NCI-H2081 (cell line): ENCODE measurements at regions not wholly inside any gene's neighbourhood (a gene's known extent, or its start where the extent isn't known, plus 50 kb on each side); places are given as distances from the start of the nearest gene placed in this dataset.

Source experiments
- DNase-seq, 2 experiments: peaks; one replicate each; lab custom pipeline; 2025; lab: John Stamatoyannopoulos, UW

DNA sequence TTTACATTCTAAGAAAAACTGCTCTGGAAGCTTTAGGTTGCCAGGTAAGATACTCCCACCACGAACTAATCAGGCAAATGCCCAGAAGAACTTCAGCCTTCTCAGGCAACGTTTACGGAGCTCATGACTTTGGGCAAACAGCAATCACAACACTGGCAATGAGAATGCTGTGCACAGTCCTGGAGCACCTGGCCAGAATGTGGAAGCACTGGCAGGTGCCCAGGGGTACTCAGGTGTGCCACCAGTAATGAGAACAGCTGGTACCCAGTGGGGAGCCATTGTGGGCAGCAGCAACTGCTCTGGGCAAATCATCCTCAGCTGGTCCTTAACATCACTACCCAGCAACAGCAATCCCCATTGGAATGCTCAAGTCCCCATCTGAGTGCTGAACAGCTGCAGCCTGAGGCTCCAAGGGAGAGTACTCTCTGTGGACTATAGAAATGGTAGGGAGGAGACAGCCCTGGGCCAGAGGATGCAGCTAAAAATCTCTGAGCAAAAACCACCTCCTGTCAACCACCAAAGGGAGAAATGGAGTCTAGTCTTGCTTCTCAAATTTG, 210.0 kb downstream of the FOXO1 start:
- peak in 1 of 2 experiments; percentile 27 for DNase-seq

DNA sequence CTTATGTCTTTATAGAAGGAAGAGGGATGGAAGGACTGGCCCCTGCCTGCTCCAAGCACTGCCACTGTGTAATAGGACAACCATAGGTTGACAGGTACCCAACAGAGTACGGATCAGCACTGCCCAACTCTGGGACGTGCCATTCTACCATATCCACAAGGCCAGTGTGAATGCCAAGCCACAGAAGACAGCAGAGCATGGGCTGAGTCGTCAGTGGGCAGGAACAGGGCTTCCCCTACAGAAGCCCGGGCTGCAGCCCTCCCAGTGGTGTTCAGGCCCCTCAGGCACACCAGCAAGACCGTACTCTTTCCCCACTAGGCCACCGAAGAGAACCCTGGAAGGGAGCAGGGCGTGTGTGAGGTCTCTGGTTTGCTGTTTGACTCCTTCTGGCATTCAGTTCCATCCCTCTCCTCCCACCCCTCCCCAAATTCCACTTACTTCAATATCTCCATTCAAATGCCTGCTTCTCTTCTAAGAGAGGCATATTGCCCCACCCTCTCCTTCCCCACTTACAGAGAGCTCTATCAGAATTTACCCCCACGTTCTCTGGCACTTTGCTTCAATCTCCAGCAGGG, 209.4 kb downstream of the FOXO1 start:
- no peak for DNase-seq

DNA sequence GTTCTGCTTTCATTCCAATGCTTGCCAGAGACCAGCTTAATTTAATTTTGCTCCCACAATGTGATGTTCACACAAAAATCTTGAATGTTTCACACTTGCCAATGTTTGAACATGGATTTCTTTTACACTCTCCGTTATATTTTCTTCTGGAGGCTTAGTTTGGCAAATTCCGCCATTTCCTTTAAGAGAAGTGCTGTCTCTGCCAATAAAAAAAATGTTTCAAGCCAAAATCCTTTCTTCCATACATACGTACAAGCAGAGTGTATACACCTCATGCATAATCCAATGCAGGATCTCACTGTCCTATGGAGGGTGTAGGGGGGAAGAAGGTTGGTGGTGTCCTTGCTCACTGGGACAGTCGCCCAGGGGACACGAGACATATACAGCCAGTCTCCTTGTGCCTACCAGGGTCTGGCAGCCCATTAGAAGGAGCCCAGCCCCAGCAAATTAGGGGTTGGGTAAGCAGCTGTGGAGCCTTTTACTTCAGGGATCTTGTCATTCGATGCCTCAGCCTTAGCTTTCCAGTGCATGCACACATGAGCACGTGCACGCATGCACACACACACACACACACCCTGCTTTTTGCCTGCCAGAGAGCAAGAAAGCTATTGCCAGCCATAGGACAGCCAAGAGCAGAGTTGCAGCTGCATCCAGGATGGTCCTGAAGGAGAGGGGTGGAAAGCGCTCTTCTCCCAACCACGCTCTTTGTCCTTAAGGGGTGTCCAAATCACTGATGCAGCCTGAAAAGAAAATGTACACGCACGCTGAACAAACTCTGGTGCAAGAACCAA, 208.3 kb downstream of the FOXO1 start:
- DNase-seq: no peak

DNA sequence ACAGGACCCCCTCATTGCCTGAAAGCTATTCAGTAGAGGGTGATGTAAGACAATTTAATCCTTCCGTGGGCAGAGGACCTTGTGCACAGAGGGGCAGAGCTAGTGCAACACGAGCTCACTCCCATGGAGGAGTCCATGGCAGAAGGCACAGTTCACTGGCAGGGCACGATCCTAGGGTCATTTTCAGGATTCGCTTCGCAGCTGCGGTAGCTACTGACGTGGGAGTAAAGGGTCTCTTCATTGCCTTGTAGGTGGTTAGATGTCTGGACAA, 207.8 kb downstream of the FOXO1 start:
- no peak for DNase-seq

DNA sequence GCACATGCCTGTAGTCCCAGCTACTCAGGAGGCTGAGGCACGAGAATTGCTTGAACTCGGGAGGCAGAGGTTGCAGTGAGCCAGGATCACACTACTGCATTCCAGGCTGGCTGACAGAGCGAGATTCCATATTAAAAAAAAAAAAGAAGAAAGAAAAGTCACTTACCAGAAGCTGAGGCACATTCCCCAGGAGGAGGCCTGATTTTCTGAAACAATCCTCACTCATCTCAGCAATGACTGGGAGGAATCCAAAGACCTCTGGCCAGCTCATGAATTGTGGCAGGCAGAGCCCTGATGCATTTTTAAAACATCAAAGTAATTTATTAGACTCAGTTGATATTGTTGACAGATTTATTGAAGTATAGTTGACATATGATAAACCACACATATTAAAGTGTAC, 206.3 kb downstream of the FOXO1 start:
- DNase-seq: no peak

DNA sequence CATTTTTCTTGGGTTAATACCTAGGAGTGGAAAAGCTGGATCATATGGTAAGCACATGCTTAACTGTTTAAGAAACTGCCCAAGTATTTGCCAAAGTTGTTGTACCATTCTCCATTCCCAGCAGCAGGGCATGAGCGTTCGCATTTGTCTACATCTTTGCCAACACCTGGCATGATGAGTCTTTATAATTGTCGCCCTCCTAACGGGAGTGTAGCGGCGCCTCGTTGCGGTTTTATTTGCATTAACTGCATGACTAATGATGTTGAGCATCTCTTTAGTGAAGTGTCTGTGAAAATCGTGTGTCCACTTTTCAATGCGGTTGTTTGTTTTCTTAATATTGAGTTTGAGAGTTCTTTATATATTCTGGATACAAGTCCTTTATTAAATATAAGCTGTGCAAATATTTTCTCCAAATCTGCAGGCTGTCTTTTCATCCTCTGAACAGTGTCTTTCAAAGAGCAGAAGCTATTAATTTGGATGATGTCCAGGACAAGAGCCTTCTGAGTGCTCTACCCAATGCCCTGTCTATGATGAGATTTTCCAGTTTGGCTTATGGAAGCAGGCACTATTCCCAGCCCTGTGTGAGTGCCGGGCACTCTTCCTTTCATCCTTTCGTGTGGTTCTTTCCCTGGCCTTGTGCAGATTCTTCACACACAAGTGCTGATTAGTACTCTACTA, 202.0 kb downstream of the FOXO1 start:
- DNase-seq: peak in 1 of 2 experiments; percentile 39

DNA sequence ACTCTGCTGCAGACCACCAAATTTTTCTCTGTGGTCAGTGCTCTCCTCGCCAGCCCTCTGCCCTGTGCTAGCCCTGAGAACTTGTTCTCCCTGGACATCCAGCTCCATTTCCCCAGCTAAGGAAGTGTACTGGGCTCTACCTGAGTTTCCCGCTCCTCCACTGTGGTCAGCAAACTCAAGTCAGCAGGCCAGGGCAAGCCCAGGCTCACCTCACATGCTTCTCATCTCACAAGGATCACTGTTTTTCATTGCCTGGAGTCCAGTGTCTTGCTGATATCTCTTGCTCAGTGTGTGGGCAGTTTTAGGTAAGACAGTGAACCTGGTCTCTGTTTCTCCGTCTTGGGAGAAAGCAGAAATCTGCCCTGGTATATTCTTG, 201.4 kb downstream of the FOXO1 start:
- DNase-seq: no peak

DNA sequence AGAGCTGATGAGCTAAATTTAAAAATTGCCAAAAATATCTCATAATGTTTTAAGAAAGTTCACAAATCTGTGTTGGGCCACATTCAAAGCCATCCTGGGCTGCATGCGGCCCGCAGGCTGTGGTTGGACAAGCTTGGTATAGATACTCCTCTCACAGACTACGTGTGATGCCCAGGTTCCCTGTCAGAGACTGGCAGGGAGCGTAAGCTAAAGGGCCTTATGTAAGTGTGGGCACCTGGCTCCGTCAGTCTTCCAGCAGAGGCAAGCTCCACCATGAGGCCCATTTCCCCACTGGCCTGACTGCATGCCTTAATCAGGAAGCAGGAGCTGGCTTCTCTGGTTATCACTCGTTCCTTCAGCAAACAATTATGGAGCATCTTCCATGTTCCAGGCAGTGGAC, 200.2 kb downstream of the FOXO1 start:
- DNase-seq: no peak

DNA sequence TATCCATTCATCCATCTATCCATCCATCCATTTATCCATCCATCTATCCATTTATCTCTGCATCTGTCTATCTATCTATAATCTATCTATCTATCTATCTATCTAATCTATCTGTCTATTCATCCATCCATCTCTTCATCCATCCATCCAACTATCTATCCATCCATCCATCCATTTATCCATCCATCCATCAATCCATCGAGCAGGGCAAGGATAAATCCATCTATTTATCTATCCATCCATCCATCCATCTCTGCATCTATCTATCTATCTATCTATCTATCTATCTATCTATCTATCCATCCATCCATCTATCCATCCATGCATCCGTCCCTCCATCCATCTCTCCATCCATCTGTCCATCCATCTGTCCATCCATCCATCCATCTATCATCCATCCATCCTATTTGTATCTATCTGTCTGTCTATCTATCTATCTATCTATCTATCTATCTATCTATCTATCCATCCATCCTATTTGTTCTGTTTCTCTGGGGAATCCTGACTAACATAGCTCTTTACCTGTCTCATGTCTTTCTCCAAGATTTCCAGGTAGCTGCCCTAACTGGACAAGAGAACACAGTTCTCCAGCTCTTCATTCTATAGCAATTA, 198.1 kb downstream of the FOXO1 start:
- no peak for DNase-seq

DNA sequence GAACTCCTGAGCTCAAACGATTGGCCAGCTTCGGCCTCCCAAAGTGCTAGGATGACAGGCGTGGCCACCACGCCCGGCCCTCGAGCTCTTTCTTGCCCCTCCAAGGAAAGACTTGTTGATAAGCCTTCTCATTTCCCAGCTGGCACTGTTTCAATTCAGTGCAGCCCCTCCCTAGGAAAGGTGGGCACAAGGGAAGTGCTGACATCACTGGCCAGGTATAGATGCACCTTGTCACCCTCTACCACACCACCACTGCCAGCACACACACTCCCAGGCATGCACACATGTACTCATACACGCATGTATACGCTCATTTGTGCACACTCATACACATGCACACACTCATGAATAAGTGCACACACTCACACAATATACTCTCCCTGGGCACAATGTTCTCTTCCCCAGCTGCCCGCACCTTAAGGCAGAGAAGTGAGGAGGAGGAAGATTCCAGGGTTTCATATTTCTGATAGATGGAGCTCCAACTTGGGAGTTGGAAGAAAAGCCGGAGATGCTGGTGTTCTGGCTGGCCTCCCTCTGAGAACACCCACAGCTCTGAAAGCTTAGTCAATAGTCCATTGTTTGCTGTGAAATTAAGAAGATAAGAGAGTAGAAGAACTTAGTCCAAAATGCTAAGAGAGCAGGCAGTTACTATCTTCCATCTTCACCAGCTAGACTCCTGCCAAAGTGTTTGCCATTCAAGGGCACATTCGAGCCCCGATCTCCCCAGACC, 196.7 kb downstream of the FOXO1 start:
- no peak for DNase-seq

DNA sequence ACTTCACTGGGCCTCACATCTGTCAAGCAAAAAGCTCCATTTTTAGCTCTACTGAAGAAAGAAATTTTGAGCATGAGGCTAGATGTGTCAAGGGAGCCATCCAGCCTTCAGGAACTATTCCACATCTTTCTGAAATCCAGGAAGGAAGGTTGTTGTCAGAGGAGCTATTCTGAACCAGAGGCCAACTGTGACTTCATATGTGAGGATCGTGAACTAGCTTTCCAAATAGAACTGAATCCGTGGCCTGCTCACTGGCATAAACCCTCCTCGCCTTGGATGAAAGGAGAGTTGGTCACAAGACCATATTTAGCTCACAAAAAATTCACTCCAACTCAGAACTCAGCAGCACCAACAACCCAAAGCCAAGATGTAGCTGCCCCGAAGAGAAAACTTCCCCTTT, 195.8 kb downstream of the FOXO1 start:
- DNase-seq: no peak

DNA sequence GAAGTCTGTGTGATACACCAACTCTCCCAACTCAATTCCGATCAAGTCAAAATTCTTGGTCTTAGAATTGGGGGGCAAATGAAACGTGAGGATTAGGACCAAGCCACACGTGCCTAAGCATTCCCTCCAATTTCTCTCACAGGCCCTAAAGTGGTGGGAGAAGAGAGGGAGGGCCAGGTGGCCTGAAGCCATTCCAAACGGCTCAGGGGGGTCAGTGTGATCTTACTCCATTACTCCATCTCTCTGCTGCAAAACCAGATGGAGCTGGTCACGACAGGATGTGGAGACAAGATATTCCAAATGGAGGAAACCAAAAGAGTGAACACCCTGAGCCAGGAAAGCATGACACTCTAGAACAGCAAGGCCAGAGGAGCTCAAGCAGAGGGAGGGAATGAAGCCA, 195.4 kb downstream of the FOXO1 start:
- DNase-seq: no peak

DNA sequence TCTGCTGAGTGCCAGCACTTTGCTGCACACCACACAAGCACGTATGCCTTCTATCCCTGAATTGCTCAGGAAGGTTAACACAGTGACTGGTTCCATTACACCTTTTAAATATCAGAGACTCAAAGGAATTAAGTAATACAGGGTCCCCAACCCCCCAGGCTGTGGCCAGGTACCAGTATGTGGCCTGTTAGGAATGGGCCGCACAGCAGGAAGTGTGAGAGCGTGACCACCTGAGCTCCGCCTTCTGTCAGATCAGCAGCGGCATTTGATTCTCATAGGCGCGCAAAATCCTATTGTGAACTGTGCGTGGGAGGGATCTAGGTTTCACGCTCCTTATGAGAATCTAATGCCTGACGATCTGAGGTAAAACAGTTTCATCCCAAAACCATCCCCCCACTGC, 194.5 kb downstream of the FOXO1 start:
- DNase-seq: no peak

DNA sequence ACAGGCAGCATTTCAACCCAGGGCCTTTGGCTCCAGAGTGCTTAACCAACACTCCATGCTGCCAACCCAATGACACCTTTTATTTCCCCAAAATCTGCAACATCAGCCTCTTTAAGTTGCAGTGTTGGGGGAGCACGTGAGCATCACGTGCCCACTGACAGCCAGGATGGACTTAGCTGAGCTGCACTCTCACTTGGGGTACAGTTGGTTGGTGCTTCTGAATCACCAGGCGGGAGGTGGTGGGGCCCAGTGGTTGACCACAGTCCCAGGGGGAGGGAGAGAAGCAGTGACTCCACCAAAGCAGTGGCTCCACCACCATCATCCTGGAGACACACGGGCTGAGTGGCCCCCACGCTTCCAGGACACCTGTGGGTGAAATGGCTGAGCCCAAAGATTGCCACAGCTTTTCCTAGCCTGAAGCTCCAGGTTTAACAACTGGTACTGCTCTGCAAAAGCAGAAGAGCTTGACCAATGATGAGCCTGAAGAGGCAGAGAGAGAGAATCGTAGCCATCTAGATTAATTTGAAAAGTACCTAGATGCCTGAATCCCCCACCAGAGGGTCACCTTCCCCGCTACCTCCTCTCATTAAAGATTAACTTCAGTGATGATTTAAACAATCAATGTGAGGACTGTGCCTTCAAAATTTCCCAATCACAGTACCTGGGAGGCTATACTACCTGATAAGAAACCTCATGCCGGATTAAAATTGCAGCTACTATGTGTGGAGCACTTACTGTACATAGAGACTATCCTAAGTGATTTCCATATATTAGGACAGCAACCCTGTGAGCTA, 193.8 kb downstream of the FOXO1 start:
- no peak for DNase-seq

DNA sequence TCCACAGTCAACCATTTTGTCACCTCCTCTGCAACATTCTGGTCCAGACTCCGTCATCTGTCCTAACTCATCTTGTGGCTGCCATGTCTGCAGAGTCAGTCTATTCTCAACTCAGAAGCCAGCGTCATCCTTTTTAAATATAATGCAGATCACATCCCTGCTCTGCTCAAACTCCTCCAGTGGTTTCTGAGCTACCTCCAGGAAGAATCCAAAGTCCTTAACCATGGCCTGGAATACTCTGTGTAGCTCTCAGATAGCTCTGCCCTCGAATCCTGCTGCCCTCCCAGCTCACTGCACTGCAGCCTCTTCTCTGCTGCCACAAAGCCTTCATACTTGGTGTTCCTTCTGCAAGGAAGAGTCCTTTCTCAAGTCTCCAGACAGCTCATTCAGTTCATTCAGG, 190.8 kb downstream of the FOXO1 start:
- DNase-seq: no peak

DNA sequence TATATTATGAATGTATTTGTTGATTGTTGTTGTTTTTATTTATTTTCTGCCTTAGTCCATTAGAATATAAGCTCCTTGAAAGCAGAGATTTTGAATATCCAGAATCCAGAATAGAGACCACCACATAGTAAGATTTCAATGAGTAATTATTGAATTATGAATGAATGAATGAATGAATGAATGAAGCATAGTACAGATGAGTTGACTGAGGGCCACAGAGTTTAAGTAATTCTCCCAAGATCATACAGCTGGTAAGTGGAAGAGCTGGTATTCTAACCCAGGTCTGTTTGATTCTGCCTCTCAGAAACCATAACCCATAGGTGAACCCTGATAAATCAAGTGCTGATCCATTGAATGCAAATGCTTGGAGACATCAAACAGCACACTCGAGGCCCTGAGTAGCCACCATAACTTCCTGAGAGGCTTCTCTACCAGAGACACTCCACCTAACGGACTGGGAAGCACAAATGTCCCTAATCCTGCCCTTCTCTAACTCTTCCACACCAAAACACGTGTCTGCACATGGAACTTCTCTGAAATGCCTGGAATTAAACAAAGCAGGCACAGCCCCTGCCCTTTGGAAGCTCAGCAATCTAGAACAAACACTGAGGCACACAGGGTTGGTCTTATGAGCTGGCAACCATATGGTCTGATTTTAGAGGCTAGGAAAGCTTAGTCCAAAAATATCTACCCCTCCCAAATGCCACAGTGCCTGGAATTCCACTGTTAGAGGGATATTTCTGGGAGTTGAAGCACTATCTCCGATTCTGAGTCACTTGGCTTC, 190.1 kb downstream of the FOXO1 start:
- DNase-seq: no peak

DNA sequence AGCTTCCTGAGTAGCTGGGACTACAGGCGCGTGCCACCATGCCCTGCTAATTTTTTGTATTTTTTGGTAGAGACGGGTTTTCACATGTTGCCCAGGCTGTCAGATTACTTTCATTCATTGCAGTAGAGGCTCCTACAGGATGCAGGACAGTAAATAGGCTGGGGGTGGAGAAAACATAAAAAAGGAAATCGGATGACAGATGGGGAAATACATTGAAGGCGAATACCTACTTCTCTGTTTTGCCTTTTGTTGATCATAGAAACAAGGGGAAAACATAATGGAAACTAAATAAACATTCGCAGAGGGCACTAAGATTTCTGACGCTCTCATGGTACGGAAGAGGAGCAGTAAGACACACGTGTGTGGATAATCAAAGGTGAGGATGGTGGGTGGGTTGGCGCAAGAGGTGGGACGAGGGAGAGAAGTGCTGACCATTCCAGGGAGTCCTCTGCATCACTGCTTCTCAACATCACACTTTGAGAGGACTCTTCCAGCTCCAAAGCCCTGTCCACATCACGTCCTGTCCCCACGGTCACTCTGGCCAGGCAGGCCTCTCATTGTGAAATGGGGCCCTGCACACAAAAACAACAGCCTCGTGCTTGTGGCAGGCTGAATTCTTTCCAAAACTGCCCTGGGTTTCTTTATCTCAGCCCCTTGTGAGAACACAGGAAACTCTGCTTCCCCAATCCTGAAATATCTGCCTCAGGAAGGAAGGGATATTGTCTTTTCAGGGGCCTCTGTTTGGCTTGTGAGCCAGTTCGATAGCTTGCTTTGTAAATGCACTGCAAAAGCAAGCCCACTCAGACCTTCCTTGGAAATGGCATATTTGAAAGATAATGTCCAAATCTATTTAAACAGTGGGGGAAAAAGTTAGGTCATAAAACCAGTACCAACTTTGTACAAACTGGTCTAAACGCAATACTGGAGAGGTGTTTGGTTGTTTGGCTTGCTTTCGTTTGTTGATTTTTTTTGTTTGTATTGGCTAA, 188.5 kb downstream of the FOXO1 start:
- DNase-seq: no peak

DNA sequence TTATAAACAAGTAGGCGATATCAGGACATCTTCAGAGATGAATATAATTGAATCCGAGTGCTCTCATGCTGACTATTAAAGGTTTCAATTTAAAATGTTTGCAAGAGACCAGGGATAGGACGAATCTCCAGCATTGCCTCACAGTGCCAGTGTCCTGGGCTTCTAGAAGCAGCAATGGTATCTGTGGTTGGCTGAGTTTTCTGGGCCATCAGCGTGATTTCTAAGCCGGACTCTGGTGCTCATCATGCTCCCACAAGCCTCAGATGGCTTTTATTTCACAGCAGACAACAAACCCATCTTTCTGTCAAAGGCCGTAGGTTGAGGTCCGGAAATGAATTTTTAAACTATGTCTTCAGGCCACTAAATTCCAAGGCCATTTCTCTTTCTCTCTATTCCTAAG, 187.7 kb downstream of the FOXO1 start:
- DNase-seq: no peak

DNA sequence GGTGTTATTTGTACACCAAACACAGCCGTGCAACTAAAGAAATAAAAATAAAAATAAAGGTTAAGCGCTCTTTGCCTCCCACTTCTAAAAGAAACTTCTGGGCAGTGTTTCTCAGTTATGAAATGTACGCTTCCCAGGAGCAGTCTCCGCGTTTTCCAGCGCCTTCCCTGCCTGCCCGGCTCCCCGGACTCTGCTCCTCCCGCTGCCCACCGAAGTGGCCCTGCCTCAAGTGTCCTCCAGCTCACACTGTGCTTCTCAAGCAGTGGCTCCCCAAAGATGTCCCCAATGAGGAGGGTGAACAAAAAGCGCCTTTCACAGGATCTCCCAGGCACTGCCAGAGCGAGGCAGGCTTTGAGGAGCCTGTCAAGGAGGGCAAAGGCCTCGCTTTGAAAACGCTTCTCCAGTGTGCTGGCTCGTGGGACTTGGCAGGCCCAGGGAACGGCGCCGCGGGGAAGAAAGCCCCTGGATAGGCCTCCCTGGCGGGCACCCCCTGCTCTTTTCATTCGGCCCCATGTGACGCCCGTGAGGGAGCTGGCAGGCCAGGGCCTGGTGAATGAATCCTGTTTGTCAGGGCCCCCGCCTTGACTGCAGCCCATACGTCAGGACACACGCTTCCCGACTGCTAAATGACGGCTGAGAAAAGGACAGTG, 187.1 kb downstream of the FOXO1 start:
- DNase-seq: no peak
